ENCODE measurements at regions not wholly inside any gene's neighbourhood (a gene's known extent, or its start where the extent isn't known, plus 50 kb on each side); places are given as distances from the start of the nearest gene placed in this dataset.

- H3K27ac Mint-ChIP-seq (ENCODE audit: unreplicated experiment): no peak overlapping the region
- ChIA-PET CTCF (no interaction called here), POLR2A (no interaction called here)
- H3K9me3 Mint-ChIP-seq (ENCODE audit: unreplicated experiment): peaks cover 21% of the 10 kb centered on the region
- Histone ChIP-seq H3K4me3 (ENCODE audit: low read depth, low read length) (no peak overlapping the region), H3K27me3 (replicated peaks; ENCODE audit: control insufficient read depth, insufficient read depth, low read length) (no peaks in the 10 kb centered on the region), H3K9me3 (peaks cover 14% of the 10 kb centered on the region), H3K4me1 (no peaks in the 10 kb centered on the region), H3K36me3 (ENCODE audit: control insufficient read depth, insufficient read depth, low read length) (no peaks in the 10 kb centered on the region)
- H3K4me3 Mint-ChIP-seq (ENCODE audit: unreplicated experiment): no peak overlapping the region
- H3K4me1 Mint-ChIP-seq (ENCODE audit: low read depth, unreplicated experiment): no peaks in the 10 kb centered on the region
- no TSS peak for BruUV-seq (replicated peaks)
- no peaks in the 10 kb centered on the region for H3K36me3 Mint-ChIP-seq (ENCODE audit: insufficient read depth, unreplicated experiment)
- TF ChIP-seq CTCF (IDR thresholded peaks at IDR 0.05; ENCODE audit: insufficient read depth in 1 of 2, low read depth in 1 of 2, low read length in 1 of 2, severe bottlenecking in 1 of 2, unreplicated experiment in 1 of 2): no peak
- H3K27me3 Mint-ChIP-seq (ENCODE audit: insufficient read depth, unreplicated experiment): no peaks in the 10 kb centered on the region
- DNase-seq: no peak
- intact Hi-C loops (cut with micrococcal nuclease; ENCODE audit: unreplicated experiment): no loop called here
These were observed 698.6 kb downstream of the CCSER2 start for GRCh38 chr10:85026878-85027467.

- CTCF ChIA-PET: no interaction called here
- no peaks in the 10 kb centered on the region for H3K36me3 ChIP-seq (ENCODE audit: control insufficient read depth, insufficient read depth, low read length)
- POLR2A ChIA-PET: no interaction called here
- H3K9me3 Mint-ChIP-seq (ENCODE audit: unreplicated experiment): peaks cover 17% of the 10 kb centered on the region
- intact Hi-C loops (cut with micrococcal nuclease; ENCODE audit: unreplicated experiment): no loop called here
- H3K9me3 ChIP-seq: no peaks in the 10 kb centered on the region
- H3K4me1 ChIP-seq: no peaks in the 10 kb centered on the region
- no peaks in the 10 kb centered on the region for H3K27me3 ChIP-seq (replicated peaks; ENCODE audit: control insufficient read depth, insufficient read depth, low read length)
- H3K4me3 Mint-ChIP-seq (ENCODE audit: unreplicated experiment): no peak overlapping the region
- TF ChIP-seq CTCF (IDR thresholded peaks at IDR 0.05; ENCODE audit: insufficient read depth in 1 of 2, low read depth in 1 of 2, low read length in 1 of 2, severe bottlenecking in 1 of 2, unreplicated experiment in 1 of 2): no peak
- no peak overlapping the region for H3K4me3 ChIP-seq (ENCODE audit: low read depth, low read length)
- H3K36me3 Mint-ChIP-seq (ENCODE audit: insufficient read depth, unreplicated experiment): no peaks in the 10 kb centered on the region
- H3K4me1 Mint-ChIP-seq (ENCODE audit: low read depth, unreplicated experiment): no peaks in the 10 kb centered on the region
- no peaks in the 10 kb centered on the region for H3K27me3 Mint-ChIP-seq (ENCODE audit: insufficient read depth, unreplicated experiment)
- DNase-seq: no peak
- no peak overlapping the region for H3K27ac Mint-ChIP-seq (ENCODE audit: unreplicated experiment)
- BruUV-seq (replicated peaks): no TSS peak
These were observed 704.6 kb downstream of the CCSER2 start for GRCh38 chr10:85032981-85033380.

GRCh38 chr10:85036661-85037060 lies 708.3 kb downstream of the CCSER2 start:
- no peaks in the 10 kb centered on the region for H3K36me3 Mint-ChIP-seq (ENCODE audit: insufficient read depth, unreplicated experiment)
- CTCF ChIA-PET: no interaction called here
- BruUV-seq (replicated peaks): no TSS peak
- no peak for DNase-seq
- no peak overlapping the region for H3K4me3 Mint-ChIP-seq (ENCODE audit: unreplicated experiment)
- TF ChIP-seq CTCF (IDR thresholded peaks at IDR 0.05; ENCODE audit: insufficient read depth in 1 of 2, low read depth in 1 of 2, low read length in 1 of 2, severe bottlenecking in 1 of 2, unreplicated experiment in 1 of 2): no peak
- intact Hi-C loops (cut with micrococcal nuclease; ENCODE audit: unreplicated experiment): no loop called here
- H3K4me1 Mint-ChIP-seq (ENCODE audit: low read depth, unreplicated experiment): no peaks in the 10 kb centered on the region
- H3K27me3 Mint-ChIP-seq (ENCODE audit: insufficient read depth, unreplicated experiment): no peaks in the 10 kb centered on the region
- peaks cover 3% of the 10 kb centered on the region; the same call in 1 of the 2 replicates for H3K9me3 ChIP-seq
- POLR2A ChIA-PET: no interaction called here
- H3K4me1 ChIP-seq: no peaks in the 10 kb centered on the region
- H3K36me3 ChIP-seq (ENCODE audit: control insufficient read depth, insufficient read depth, low read length): no peaks in the 10 kb centered on the region
- H3K27me3 ChIP-seq (replicated peaks; ENCODE audit: control insufficient read depth, insufficient read depth, low read length): no peaks in the 10 kb centered on the region
- no peak overlapping the region for H3K27ac Mint-ChIP-seq (ENCODE audit: unreplicated experiment)
- no peak overlapping the region for H3K4me3 ChIP-seq (ENCODE audit: low read depth, low read length)
- peaks cover 32% of the 10 kb centered on the region for H3K9me3 Mint-ChIP-seq (ENCODE audit: unreplicated experiment)

All from Caco-2 (cell line).